Esophagus muscularis mucosa (tissue), 4 donors: ENCODE measurements at regions not wholly inside any gene's neighbourhood (a gene's known extent, or its start where the extent isn't known, plus 50 kb on each side); places are given as distances from the start of the nearest gene placed in this dataset.

Experiments used
- DNase-seq: peaks from one replicate; pipeline ENCODE4 v3.0.0-alpha.2; 2017; ENCODE audit errors: extremely low spot score
- H3K27ac ChIP-seq, 4 donors: fragments of 200-600 bp; sonication (generic); replicated peaks in 1 of 4; 1 replicate in 3 of 4; 2 replicates in 1 of 4; pipeline ENCODE4 v1.5.1; 2016 to 2019; ENCODE audit warnings: mild to moderate bottlenecking in 1 of 4
- H3K27me3 ChIP-seq, 4 donors: fragments of 200-600 bp; sonication (generic); one replicate each; pipeline versions ENCODE4 v1.5.1 to v1.6.0; 2016 to 2019
- H3K36me3 ChIP-seq, 4 donors: fragments of 200-600 bp; sonication (generic); one replicate each; pipeline ENCODE4 v1.5.1; 2016 to 2019
- H3K4me1 ChIP-seq, 4 donors: fragments of 200-600 bp; sonication (generic); one replicate each; pipeline ENCODE4 v1.5.1; 2016 to 2019
- H3K4me3 ChIP-seq, 4 donors: fragments of 200-600 bp; sonication (generic); 1 replicate in 2 of 4; 2 replicates in 2 of 4; pipeline ENCODE4 v1.5.1; 2016 to 2019; ENCODE audit warnings: mild to moderate bottlenecking in 4 of 4, moderate library complexity in 1 of 4
- H3K9me3 ChIP-seq, 4 donors: fragments of 200-600 bp; sonication (generic); 1 replicate in 3 of 4; 2 replicates in 1 of 4; pipeline ENCODE4 v1.5.1; 2016 to 2019
- CTCF ChIP-seq, 3 experiments: fragments of 200-600 bp in 2 of 3; fragments of 450-650 bp in 1 of 3; sonication (generic) in 2 of 3; IDR thresholded peaks; one replicate each; pipeline ENCODE4 v1.5.1; 2017 to 2019; ENCODE audit warnings: antibody characterized with exemption in 3 of 3, mild to moderate bottlenecking in 2 of 3, moderate library complexity in 1 of 3
- EP300 ChIP-seq: sonication (generic); formaldehyde crosslinking; IDR thresholded peaks from one replicate; pipeline ENCODE4 v1.6.1; 2017; ENCODE audit warnings: antibody characterized with exemption
- POLR2A ChIP-seq: fragments of 450-650 bp; IDR thresholded peaks from one replicate; pipeline ENCODE4 v1.6.1; 2017; ENCODE audit warnings: antibody characterized with exemption, moderate library complexity, mild to moderate bottlenecking, low read depth
- POLR2AphosphoS5 ChIP-seq, 2 donors: sonication (generic); formaldehyde crosslinking; IDR thresholded peaks; one replicate each; pipeline ENCODE4 v1.6.1; 2017; ENCODE audit warnings: antibody characterized with exemption in 2 of 2
- WGBS: methylation state at CpG from one replicate; pipeline ENCODE4 v1.1.5; 2018; 5-methylcytosine and 5-hydroxymethylcytosine counted together
- intact Hi-C: fragments of 100-400 bp; cut with DNase I; formaldehyde crosslinking; loops from one replicate; pipeline ENCODE4 v1.15.1; 2023

GRCh38 chr6:65876668-65877067, 169.6 kb upstream of the EYS start:
- WGBS, result 85% methylated on average over 2 of the region's 2 CpGs
- intact Hi-C loops, result no loop called here
- DNase-seq, result no peak
- Histone ChIP-seq H3K9me3 (no peaks in the 10 kb centered on the region), H3K4me3 (no peak overlapping the region), H3K4me1 (no peaks in the 10 kb centered on the region), H3K27ac (no peak overlapping the region), H3K36me3 (no peaks in the 10 kb centered on the region), H3K27me3 (no peaks in the 10 kb centered on the region)
- TF ChIP-seq CTCF (IDR thresholded peaks at IDR 0.05) (no peak), POLR2A (no peak), EP300 (no peak), POLR2AphosphoS5 (IDR thresholded peaks at IDR 0.05) (no peak)

- DNase-seq, result no peak
- no peaks in the 10 kb centered on the region for H3K36me3 ChIP-seq
- H3K27me3 ChIP-seq, result no peaks in the 10 kb centered on the region
- H3K4me3 ChIP-seq, result no peak overlapping the region
- H3K27ac ChIP-seq, result no peak overlapping the region
- TF ChIP-seq POLR2A (no peak), EP300 (no peak), POLR2AphosphoS5 (IDR thresholded peaks at IDR 0.05) (no peak), CTCF (IDR thresholded peaks at IDR 0.05) (no peak)
- intact Hi-C loops, result no loop called here
- no peaks in the 10 kb centered on the region for H3K9me3 ChIP-seq
- 82% methylated on average over 2 of the region's 2 CpGs for WGBS
- no peaks in the 10 kb centered on the region for H3K4me1 ChIP-seq
Observed at GRCh38 chr6:65852369-65852852, 145.4 kb upstream of the EYS start.

DNA sequence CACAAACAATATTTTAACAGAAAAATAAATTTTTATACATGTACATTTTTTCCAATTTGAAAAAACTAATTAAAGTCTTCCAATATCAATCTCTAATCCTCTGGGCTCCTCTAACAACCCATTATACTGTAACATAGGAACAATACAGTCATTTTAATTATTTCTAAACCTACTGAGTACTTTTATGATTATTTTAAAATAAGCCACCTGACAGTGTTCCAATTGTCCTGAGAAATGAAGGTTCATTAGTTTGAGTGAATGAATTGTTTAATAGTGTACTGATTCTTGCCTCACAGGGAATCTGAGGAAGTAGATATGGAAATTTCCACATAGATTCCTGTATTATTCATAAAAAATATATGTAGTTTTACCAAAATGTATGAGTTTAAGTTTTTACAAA, 123.1 kb upstream of the EYS start:
- no peaks in the 10 kb centered on the region for H3K27me3 ChIP-seq
- no peaks in the 10 kb centered on the region for H3K36me3 ChIP-seq
- no peak overlapping the region for H3K27ac ChIP-seq
- no peak for DNase-seq
- intact Hi-C loops, result no loop called here
- H3K4me1 ChIP-seq, result no peaks in the 10 kb centered on the region
- no peaks in the 10 kb centered on the region for H3K9me3 ChIP-seq
- H3K4me3 ChIP-seq, result no peak overlapping the region
- no peak for TF ChIP-seq CTCF (IDR thresholded peaks at IDR 0.05)
- no peak for TF ChIP-seq POLR2A
- TF ChIP-seq POLR2AphosphoS5 (IDR thresholded peaks at IDR 0.05), result no peak
- no peak for TF ChIP-seq EP300

- intact Hi-C loops, result no loop called here
- DNase-seq, result no peak
Observed at GRCh38 chr6:65819152-65819551, 112.1 kb upstream of the EYS start.

More at GRCh38 chr6:65819152-65819551, 112.1 kb upstream of the EYS start:
- 92% methylated on average over 2 of the region's 2 CpGs for WGBS
- H3K27ac ChIP-seq, result no peak overlapping the region
- H3K4me1 ChIP-seq, result no peaks in the 10 kb centered on the region
- H3K4me3 ChIP-seq, result no peak overlapping the region
- no peaks in the 10 kb centered on the region for H3K27me3 ChIP-seq
- TF ChIP-seq POLR2AphosphoS5 (IDR thresholded peaks at IDR 0.05) (no peak), CTCF (IDR thresholded peaks at IDR 0.05) (no peak), POLR2A (no peak), EP300 (no peak)
- H3K36me3 ChIP-seq, result no peaks in the 10 kb centered on the region
- no peaks in the 10 kb centered on the region for H3K9me3 ChIP-seq
